Loucy (cell line): ENCODE measurements at regions not wholly inside any gene's neighbourhood (a gene's known extent, or its start where the extent isn't known, plus 50 kb on each side); places are given as distances from the start of the nearest gene placed in this dataset.

ENCODE experiments used
- H2AFZ ChIP-seq: fragments of 200-600 bp; sonication (generic); 2 replicates; pipeline ENCODE4 v1.6.0; 2016; ENCODE audit warnings: antibody characterized with exemption, mild to moderate bottlenecking, low read length, moderate library complexity
- H3F3A ChIP-seq: fragments of 200-600 bp; 2 replicates; pipeline ENCODE4 v1.6.0; 2016; ENCODE audit warnings: antibody characterized with exemption, low read depth, mild to moderate bottlenecking
- H3K27me3 ChIP-seq: fragments of 200-600 bp; sonication (generic); 2 replicates; pipeline ENCODE4 v1.6.1; 2014; ENCODE audit warnings: low read length, mild to moderate bottlenecking; ENCODE audit not compliant: insufficient read depth, poor library complexity, severe bottlenecking
- H3K36me3 ChIP-seq: fragments of 200-600 bp; sonication (generic); 2 replicates; pipeline ENCODE4 v1.6.1; 2016; ENCODE audit warnings: low read length; ENCODE audit not compliant: insufficient read depth
- H3K4me1 ChIP-seq: fragments of 200-600 bp; sonication (generic); 2 replicates; pipeline ENCODE4 v1.5.1; 2014; ENCODE audit warnings: low read length, mild to moderate bottlenecking; ENCODE audit not compliant: insufficient read depth, poor library complexity, severe bottlenecking
- H3K4me2 ChIP-seq: fragments of 200-600 bp; sonication (generic); 2 replicates; pipeline ENCODE4 v1.6.0; 2014; ENCODE audit warnings: antibody characterized with exemption, low read length, low read depth, mild to moderate bottlenecking; ENCODE audit not compliant: poor library complexity, severe bottlenecking
- H3K4me3 ChIP-seq: fragments of 200-600 bp; sonication (generic); 2 replicates; pipeline ENCODE4 v1.5.1; 2014; ENCODE audit warnings: low read length, mild to moderate bottlenecking, mixed read lengths; ENCODE audit not compliant: poor library complexity, severe bottlenecking
- H3K79me2 ChIP-seq: fragments of 200-600 bp; sonication (generic); 2 replicates; pipeline ENCODE4 v1.6.1; 2014; ENCODE audit warnings: low read length; ENCODE audit not compliant: insufficient read depth
- H3K9ac ChIP-seq: fragments of 200-600 bp; sonication (generic); 2 replicates; pipeline ENCODE4 v1.6.0; 2014; ENCODE audit warnings: mild to moderate bottlenecking, low read depth, low read length, moderate library complexity; ENCODE audit not compliant: poor library complexity, severe bottlenecking
- H3K9me2 ChIP-seq: fragments of 200-600 bp; sonication (generic); replicated peaks from 2 replicates; pipeline ENCODE4 v1.6.1; 2016; ENCODE audit warnings: low read depth, low read length, mixed read lengths
- H3K9me3 ChIP-seq: fragments of 200-600 bp; sonication (generic); 2 replicates; pipeline ENCODE4 v1.6.1; 2014; ENCODE audit warnings: mild to moderate bottlenecking, antibody characterized with exemption, low read length, low read depth; ENCODE audit not compliant: insufficient read depth
- H4K20me1 ChIP-seq: fragments of 200-600 bp; sonication (generic); 2 replicates; pipeline ENCODE4 v1.6.0; 2014; ENCODE audit warnings: antibody characterized with exemption, low read length, mild to moderate bottlenecking; ENCODE audit not compliant: insufficient read depth, poor library complexity, severe bottlenecking
- CTCF ChIP-seq: fragments of 200-600 bp; sonication (generic); conservative IDR thresholded peaks from 2 replicates; pipeline ENCODE4 v1.5.1; 2014; ENCODE audit warnings: mild to moderate bottlenecking, antibody characterized with exemption, low read length
- EZH2phosphoT487 ChIP-seq: fragments of 200-600 bp; IDR thresholded peaks from 2 replicates; pipeline ENCODE4 v1.6.1; 2018; ENCODE audit warnings: antibody characterized with exemption, mild to moderate bottlenecking, moderate library complexity, borderline replicate concordance

- no peak for TF ChIP-seq EZH2phosphoT487
- no peak for TF ChIP-seq CTCF
- Histone ChIP-seq H3K9me2 (no peaks in the 10 kb centered on the region), H3K36me3 (no peaks in the 10 kb centered on the region), H3K4me3 (no peak overlapping the region), H4K20me1 (no peaks in the 10 kb centered on the region), H3K9ac (no peak overlapping the region), H2AFZ (no peak overlapping the region), H3K79me2 (no peaks in the 10 kb centered on the region), H3F3A (no peaks in the 10 kb centered on the region), H3K9me3 (no peaks in the 10 kb centered on the region), H3K4me2 (no peak overlapping the region), H3K27me3 (no peaks in the 10 kb centered on the region), H3K4me1 (peaks cover 3% of the 10 kb centered on the region)
These were observed 318.5 kb upstream of the SLCO3A1 start for GRCh38 chr15:91534976-91535375.

GRCh38 chr15:91535856-91536500 is 317.5 kb upstream of the SLCO3A1 start:
- Histone ChIP-seq H3K4me1 (peaks cover 3% of the 10 kb centered on the region), H3K27me3 (no peaks in the 10 kb centered on the region), H3K9me3 (no peaks in the 10 kb centered on the region), H3K9me2 (no peaks in the 10 kb centered on the region), H3K4me3 (no peak overlapping the region), H4K20me1 (no peaks in the 10 kb centered on the region), H3K9ac (no peak overlapping the region), H3K4me2 (no peak overlapping the region), H3F3A (no peaks in the 10 kb centered on the region), H3K36me3 (no peaks in the 10 kb centered on the region), H2AFZ (no peak overlapping the region), H3K79me2 (no peaks in the 10 kb centered on the region)
- TF ChIP-seq CTCF (no peak), EZH2phosphoT487 (no peak)

DNA sequence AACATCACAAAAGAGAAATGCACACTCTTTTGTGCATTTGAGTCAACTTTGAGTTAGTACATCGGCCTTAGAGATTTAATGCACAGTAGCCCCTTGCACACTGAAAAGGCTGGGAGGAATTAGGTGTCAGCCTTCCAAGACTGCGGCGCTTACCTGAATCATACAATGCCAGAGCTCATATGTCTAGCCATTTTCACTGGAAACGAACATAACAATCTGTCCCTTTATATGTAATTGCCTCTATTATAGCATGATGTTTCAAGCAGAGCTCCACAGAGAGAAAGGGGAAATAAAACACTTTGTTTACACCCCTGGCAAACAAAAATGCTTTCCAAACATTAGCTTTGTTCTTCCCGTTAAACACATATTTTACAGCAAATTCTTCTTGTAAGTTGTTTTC is 315.7 kb upstream of the SLCO3A1 start:
- no peaks in the 10 kb centered on the region for H3K27me3 ChIP-seq

More for the DNA sequence above, 315.7 kb upstream of the SLCO3A1 start:
- Histone ChIP-seq H2AFZ (no peak overlapping the region), H3K9me3 (no peaks in the 10 kb centered on the region), H3K4me3 (no peak overlapping the region), H4K20me1 (no peaks in the 10 kb centered on the region), H3K4me2 (no peak overlapping the region), H3K4me1 (peaks cover 3% of the 10 kb centered on the region), H3K9me2 (no peaks in the 10 kb centered on the region), H3K36me3 (no peaks in the 10 kb centered on the region), H3F3A (no peaks in the 10 kb centered on the region), H3K9ac (no peak overlapping the region), H3K79me2 (no peaks in the 10 kb centered on the region)
- TF ChIP-seq CTCF = no peak
- no peak for TF ChIP-seq EZH2phosphoT487
